ACC112 (cell line): ENCODE measurements at regions not wholly inside any gene's neighbourhood (a gene's known extent, or its start where the extent isn't known, plus 50 kb on each side); places are given as distances from the start of the nearest gene placed in this dataset.

ENCODE experiments used
- H2AFZ ChIP-seq: fragments of 200-600 bp; sonication (generic); one replicate; pipeline ENCODE4 v1.6.0; 2017; ENCODE audit warnings: antibody characterized with exemption, low read length; ENCODE audit not compliant: unreplicated experiment
- H3K27ac ChIP-seq: fragments of 200-600 bp; sonication (generic); 2 replicates; pipeline ENCODE4 v1.5.1; 2014; ENCODE audit warnings: low read depth, mild to moderate bottlenecking, antibody characterized with exemption, low read length, moderate library complexity
- H3K27me3 ChIP-seq: fragments of 200-600 bp; sonication (generic); 2 replicates; pipeline ENCODE4 v1.6.1; 2014; ENCODE audit warnings: mild to moderate bottlenecking, antibody characterized with exemption, low read length, moderate library complexity, mixed read lengths; ENCODE audit not compliant: insufficient read depth
- H3K36me3 ChIP-seq: fragments of 200-600 bp; sonication (generic); 2 replicates; pipeline ENCODE4 v1.6.1; 2016; ENCODE audit warnings: mild to moderate bottlenecking, antibody characterized with exemption, low read length, moderate library complexity, mixed read lengths; ENCODE audit not compliant: insufficient read depth
- H3K4me1 ChIP-seq: fragments of 200-600 bp; sonication (generic); one replicate; pipeline ENCODE4 v1.6.1; 2016; ENCODE audit warnings: low read length, mixed read lengths; ENCODE audit not compliant: insufficient read depth, unreplicated experiment, control insufficient read depth
- H3K4me3 ChIP-seq: fragments of 200-600 bp; sonication (generic); 2 replicates; pipeline ENCODE4 v1.5.1; 2014; ENCODE audit warnings: mild to moderate bottlenecking, low read depth, low read length
- H3K79me2 ChIP-seq: fragments of 200-600 bp; sonication (generic); one replicate; pipeline ENCODE4 v1.6.0; 2016; ENCODE audit warnings: low read length; ENCODE audit not compliant: control insufficient read depth, unreplicated experiment, insufficient read depth

GRCh38 chr12:15272376-15272775 is 49.9 kb upstream of the PTPRO start:
- Histone ChIP-seq H2AFZ (peak overlapping the region; percentile 36), H3K36me3 (no peaks in the 10 kb centered on the region), H3K27me3 (no peaks in the 10 kb centered on the region), H3K79me2 (no peaks in the 10 kb centered on the region), H3K4me1 (peaks cover 35% of the 10 kb centered on the region), H3K4me3 (no peak overlapping the region), H3K27ac (no peak overlapping the region)
